Aorta (tissue), 5 donors: ENCODE measurements at regions not wholly inside any gene's neighbourhood (a gene's known extent, or its start where the extent isn't known, plus 50 kb on each side); places are given as distances from the start of the nearest gene placed in this dataset.

Source experiments
- ATAC-seq: fragments of 200-7000 bp; cut with Tn5 transposase; one replicate; pipeline ENCODE4 v1.9.1; 2022; ENCODE audit warnings: moderate library complexity; ENCODE audit not compliant: low FRiP score
- DNase-seq, 2 donors: peaks; one replicate each; pipeline ENCODE4 v3.0.0-alpha.2; 2020
- H3K27ac ChIP-seq, 2 donors: one replicate each; pipeline ENCODE4 v1.5.1; 2013; ENCODE audit warnings: low read length in 2 of 2, mild to moderate bottlenecking in 2 of 2, moderate library complexity in 2 of 2, control low read depth in 1 of 2, inconsistent platforms in 1 of 2, low read depth in 1 of 2
- H3K27me3 ChIP-seq, 2 donors: one replicate each; pipeline ENCODE4 v1.6.1; 2013; ENCODE audit warnings: control low read depth in 1 of 2, low read length in 1 of 2, mild to moderate bottlenecking in 1 of 2, moderate library complexity in 1 of 2; ENCODE audit not compliant: insufficient read depth in 2 of 2, control insufficient read depth in 1 of 2
- H3K36me3 ChIP-seq, 2 donors: one replicate each; pipeline ENCODE4 v1.6.1; 2013; ENCODE audit warnings: control low read depth in 1 of 2, low read length in 1 of 2, mild to moderate bottlenecking in 1 of 2; ENCODE audit not compliant: insufficient read depth in 2 of 2, control insufficient read depth in 1 of 2
- H3K4me1 ChIP-seq, 2 donors: one replicate each; pipeline ENCODE4 v1.6.1; 2013; ENCODE audit warnings: low read length in 2 of 2, control low read depth in 1 of 2, mild to moderate bottlenecking in 1 of 2, moderate library complexity in 1 of 2; ENCODE audit not compliant: insufficient read depth in 2 of 2, control insufficient read depth in 1 of 2
- H3K4me3 ChIP-seq, 2 donors: one replicate each; pipeline ENCODE4 v1.5.1; 2013; ENCODE audit warnings: low read length in 2 of 2, control low read depth in 1 of 2, mild to moderate bottlenecking in 1 of 2
- H3K9me3 ChIP-seq: one replicate; pipeline ENCODE4 v1.6.1; 2013; ENCODE audit warnings: mild to moderate bottlenecking, low read length; ENCODE audit not compliant: control insufficient read depth
- WGBS, 2 donors: extraction: QIAGEN DNeasy Blood & Tissue Kit; methylation state at CpG; one replicate each; pipeline ENCODE4 v1.1.7; 2013; 5-methylcytosine and 5-hydroxymethylcytosine counted together
- intact Hi-C, 2 donors: fragments of 100-400 bp; cut with DNase I; formaldehyde crosslinking; loops; one replicate each; pipeline versions ENCODE4 v1.14.2 to v1.15.0; 2022
- donor health status: healthy with polysubstance abuse.
- donor health status: Bipolar disorder and iron deficiency.
- donor health status: DM: no; HTN: no; CAD: no.
- donor health status: DM: no; HTN: no; CAD: no.
- donor health status: DM: yes; HTN: yes; CAD: no.

DNA sequence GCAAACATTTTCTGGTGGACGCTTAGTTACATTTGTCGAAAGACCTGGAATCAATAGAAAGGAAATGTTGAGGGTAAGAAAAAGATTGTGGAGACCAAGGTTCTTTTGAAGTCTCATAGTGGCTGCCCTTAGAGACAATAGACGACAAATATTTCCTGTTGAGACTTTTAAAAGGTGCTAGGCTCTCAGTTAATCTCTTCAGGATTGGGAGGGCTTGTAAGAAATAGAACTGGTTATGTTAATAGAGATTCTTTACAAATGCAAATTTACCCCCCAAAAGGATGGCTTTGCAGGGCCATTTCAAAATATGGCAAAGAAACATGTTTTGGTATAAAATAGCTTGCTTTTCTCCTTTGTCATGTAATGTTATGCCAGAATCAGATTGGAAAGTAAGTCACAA, 428.2 kb upstream of the CTNND2 start:
- Histone ChIP-seq H3K36me3 (no peaks in the 10 kb centered on the region), H3K4me3 (no peak overlapping the region), H3K9me3 (peaks cover 1% of the 10 kb centered on the region), H3K27me3 (no peaks in the 10 kb centered on the region), H3K27ac (no peak overlapping the region), H3K4me1 (no peaks in the 10 kb centered on the region)
- intact Hi-C loops = no loop called here
- no peak for DNase-seq
- WGBS, 2 donors = 37 to 47% methylated on average over 3 of the region's 3 CpGs
- ATAC-seq = no peak

DNA sequence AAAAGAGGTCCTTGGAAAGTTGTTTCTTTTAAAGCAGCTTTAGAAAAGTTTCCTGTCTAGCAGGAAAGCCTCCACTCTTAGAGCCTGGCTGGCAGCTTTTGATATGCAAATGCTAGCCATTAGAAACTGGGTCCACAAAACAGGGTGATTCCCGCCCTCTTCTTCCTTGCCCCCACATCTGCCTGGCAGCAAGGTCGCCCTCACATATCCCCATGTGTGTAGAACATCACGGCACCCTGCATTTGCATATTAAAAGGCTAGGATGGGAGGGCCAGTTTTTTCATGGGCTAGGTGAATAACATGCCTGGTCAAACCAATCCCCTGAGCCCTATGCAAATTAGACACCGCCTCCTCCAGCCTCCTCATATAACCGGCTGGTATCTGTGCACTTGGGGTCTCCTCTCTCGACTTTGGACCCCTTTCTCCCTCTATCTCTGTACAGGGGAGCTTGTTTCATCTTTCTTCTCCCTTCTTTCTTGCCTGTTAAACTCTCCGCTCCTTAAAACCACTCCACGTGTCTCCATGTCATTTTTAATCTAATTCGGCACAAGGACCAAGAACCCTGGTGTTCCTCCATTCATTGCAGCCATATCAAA, 426.8 kb upstream of the CTNND2 start:
- Histone ChIP-seq H3K27ac (no peak overlapping the region), H3K4me1 (no peaks in the 10 kb centered on the region), H3K27me3 (no peaks in the 10 kb centered on the region), H3K36me3 (no peaks in the 10 kb centered on the region), H3K4me3 (no peak overlapping the region), H3K9me3 (peaks cover 1% of the 10 kb centered on the region)
- intact Hi-C loops = no loop called here
- ATAC-seq = no peak
- no peak for DNase-seq
- 49 to 64% methylated on average over 9 of the region's 9 CpGs for WGBS, 2 donors

DNA sequence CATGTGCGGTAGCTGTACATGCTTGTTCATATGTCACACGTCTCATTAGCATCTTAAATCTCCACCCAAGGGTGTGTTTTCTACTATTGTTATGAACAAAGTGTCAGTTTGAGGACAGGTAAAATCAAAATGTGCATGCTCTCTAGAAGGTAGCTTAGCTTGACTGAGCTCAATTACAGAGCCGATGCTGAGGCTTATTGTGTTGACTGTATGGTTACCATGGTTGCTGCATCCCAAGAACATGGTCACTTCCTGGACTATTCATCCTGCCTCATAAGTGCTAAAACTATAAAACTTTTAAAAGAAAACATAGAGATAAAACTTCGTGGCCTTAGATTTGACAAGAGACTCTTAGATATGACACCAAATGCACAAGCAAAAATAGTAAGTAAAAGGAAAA, 426.1 kb upstream of the CTNND2 start:
- H3K9me3 ChIP-seq = peaks cover 1% of the 10 kb centered on the region
- H3K4me1 ChIP-seq = no peaks in the 10 kb centered on the region
- no peak for ATAC-seq
- intact Hi-C loops = no loop called here
- H3K27me3 ChIP-seq = no peaks in the 10 kb centered on the region
- no peak overlapping the region for H3K4me3 ChIP-seq
- H3K36me3 ChIP-seq = no peaks in the 10 kb centered on the region
- DNase-seq = no peak
- 56 to 60% methylated on average over 4 of the region's 4 CpGs for WGBS, 2 donors
- H3K27ac ChIP-seq = no peak overlapping the region

DNA sequence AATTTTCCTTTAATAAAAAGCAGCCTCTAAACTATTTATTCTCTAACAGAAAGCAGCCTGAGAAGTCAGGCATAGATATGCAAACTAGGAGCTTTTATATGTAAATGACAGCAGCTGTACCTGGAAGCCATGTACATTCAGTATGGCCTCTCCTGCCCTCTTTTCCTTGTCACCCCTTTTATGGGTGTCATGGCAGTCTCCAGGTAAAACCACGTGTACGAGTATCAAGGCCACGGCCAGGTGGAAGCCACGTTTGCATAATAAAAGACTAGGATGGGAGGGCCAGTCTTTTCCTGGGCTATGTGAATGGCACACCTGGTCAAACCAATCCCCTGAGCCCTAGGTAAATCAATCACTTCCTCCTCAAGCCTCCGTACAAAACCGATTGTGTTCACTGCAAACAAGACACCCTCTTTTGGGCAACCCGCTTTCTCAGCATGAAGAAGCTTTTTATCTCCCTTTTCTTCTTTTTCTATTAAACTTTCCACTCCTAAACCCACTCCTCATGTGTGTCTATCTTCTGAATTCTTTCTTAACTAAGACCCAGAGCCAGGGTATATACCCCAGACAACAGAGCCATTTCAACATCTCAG, 419.5 kb upstream of the CTNND2 start:
- WGBS, 2 donors = 53% methylated on average over 7 of the region's 7 CpGs
- Histone ChIP-seq H3K4me1 (no peaks in the 10 kb centered on the region), H3K27me3 (no peaks in the 10 kb centered on the region), H3K36me3 (no peaks in the 10 kb centered on the region), H3K4me3 (no peak overlapping the region), H3K27ac (no peak overlapping the region), H3K9me3 (peaks cover 4% of the 10 kb centered on the region)
- intact Hi-C loops = no loop called here
- DNase-seq (no peak), ATAC-seq (no peak)

DNA sequence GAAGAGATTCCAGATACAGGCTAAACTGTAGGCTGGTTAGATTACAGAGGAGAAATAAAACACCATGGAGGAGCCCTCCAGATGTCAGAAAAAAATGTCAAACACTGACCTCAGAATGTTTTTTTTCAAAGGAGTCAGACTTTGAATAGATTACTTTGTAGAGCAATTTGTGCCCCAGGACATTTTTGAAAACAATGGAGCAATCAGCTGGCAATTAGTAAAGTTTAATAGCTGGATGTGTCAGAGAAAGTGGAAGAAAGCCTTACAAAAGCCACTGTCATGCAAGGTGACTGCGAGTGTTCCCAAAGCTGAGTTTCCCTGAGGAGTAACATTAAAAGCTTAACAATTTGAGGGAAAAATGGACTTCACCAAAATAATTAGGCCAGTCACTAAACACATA, 417.8 kb upstream of the CTNND2 start:
- 21 to 40% methylated on average over 1 of the region's 1 CpG for WGBS, 2 donors
- H3K4me3 ChIP-seq = no peak overlapping the region
- DNase-seq (no peak), ATAC-seq (no peak)
- intact Hi-C loops = no loop called here
- H3K4me1 ChIP-seq = no peaks in the 10 kb centered on the region
- no peaks in the 10 kb centered on the region for H3K36me3 ChIP-seq
- H3K27ac ChIP-seq = no peak overlapping the region
- H3K9me3 ChIP-seq = peaks cover 3% of the 10 kb centered on the region
- H3K27me3 ChIP-seq = no peaks in the 10 kb centered on the region

DNA sequence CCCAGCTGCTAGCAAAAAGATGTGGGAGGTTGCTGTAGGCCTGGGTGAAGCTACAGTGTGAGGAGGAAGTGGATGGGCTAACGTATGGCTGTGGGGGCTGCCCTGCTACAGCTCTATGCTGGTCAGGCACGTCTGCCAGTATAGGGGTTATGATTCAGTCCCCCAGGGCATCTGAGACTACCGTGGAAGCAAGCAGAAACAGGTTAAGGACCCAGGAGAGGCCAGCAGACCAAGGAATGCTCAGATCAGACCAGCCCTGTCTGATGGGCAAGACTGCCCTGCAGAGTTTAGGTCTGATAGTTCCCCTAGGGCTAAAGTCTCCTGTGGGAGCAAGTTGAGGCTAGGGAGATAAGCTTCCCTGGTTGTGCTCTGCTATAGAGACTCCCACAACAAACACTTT, 416.1 kb upstream of the CTNND2 start:
- Histone ChIP-seq H3K27me3 (no peaks in the 10 kb centered on the region), H3K4me1 (no peaks in the 10 kb centered on the region), H3K9me3 (peaks cover 3% of the 10 kb centered on the region), H3K4me3 (no peak overlapping the region), H3K27ac (no peak overlapping the region), H3K36me3 (no peaks in the 10 kb centered on the region)
- WGBS, 2 donors = 68 to 80% methylated on average over 3 of the region's 3 CpGs
- no peak for ATAC-seq
- intact Hi-C loops = no loop called here
- no peak for DNase-seq

DNA sequence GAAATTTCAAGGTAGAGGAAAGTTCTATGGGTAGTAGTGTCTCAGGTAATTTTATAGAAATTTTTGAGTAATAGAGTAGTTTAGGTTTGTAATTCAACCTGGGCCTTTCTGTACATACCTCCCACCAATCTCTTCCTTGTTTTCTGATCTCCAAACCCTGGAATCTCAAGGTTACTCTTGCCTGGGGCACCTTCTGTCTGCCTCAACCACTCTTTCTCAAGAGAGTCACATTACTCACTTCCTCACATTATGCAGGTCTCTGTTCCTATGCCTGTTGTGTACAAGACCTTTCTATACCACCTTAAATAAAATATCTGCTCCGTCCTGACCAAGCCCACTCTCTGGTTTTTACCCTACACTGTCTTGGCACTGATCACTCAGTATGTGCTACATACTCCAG, 412.6 kb upstream of the CTNND2 start:
- Histone ChIP-seq H3K4me3 (no peak overlapping the region), H3K4me1 (no peaks in the 10 kb centered on the region), H3K9me3 (peaks cover 3% of the 10 kb centered on the region), H3K27me3 (no peaks in the 10 kb centered on the region), H3K27ac (no peak overlapping the region), H3K36me3 (no peaks in the 10 kb centered on the region)
- 51 to 54% methylated on average over 1 of the region's 1 CpG for WGBS, 2 donors
- intact Hi-C loops = no loop called here
- ATAC-seq (no peak), DNase-seq (no peak)

DNA sequence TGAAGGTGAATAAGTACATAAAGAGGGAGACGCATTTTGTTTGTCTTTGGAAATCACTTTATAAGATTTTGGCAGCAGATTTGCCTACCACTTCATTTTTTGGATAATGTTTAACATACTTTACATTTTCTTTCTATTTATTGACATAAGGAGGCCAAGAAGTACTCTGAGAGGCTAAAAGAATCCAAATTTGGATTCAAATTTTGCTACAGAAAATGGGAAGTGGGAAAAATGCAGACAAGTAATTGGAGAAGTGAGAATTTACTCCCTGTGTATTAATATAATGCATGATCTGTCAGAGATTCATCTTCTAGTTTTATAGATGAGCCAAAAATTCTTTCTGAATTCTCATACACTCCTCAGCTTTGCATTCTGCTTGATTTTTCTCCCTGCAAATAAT, 411.2 kb upstream of the CTNND2 start:
- WGBS, 2 donors = 3 to 8% methylated on average over 1 of the region's 1 CpG
- no peak for DNase-seq
- Histone ChIP-seq H3K27ac (no peak overlapping the region), H3K36me3 (no peaks in the 10 kb centered on the region), H3K4me1 (no peaks in the 10 kb centered on the region), H3K27me3 (no peaks in the 10 kb centered on the region), H3K9me3 (no peaks in the 10 kb centered on the region), H3K4me3 (no peak overlapping the region)
- intact Hi-C loops = no loop called here
- ATAC-seq = no peak

DNA sequence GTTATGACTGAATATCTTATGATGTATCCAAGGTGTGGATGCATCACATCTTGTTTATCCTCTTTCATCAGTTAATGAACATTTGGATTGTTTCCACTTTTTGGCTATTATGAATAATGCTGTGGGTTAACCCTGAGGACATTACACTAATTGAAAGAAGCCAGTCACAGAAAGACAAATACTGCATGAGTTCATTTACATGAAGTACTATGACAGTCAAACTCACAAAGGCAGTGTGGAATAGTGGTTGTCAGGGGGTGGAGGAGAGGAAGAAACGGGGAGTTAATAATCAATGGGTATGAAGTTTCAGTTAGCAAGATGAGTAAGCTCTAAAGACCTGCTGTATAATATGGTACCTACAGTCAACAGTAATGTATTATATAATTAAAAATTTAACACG, 409.4 kb upstream of the CTNND2 start:
- H3K36me3 ChIP-seq = no peaks in the 10 kb centered on the region
- 92 to 94% methylated on average over 2 of the region's 2 CpGs for WGBS, 2 donors
- DNase-seq (no peak), ATAC-seq (no peak)
- no peaks in the 10 kb centered on the region for H3K27me3 ChIP-seq
- no peaks in the 10 kb centered on the region for H3K9me3 ChIP-seq
- no peak overlapping the region for H3K4me3 ChIP-seq
- intact Hi-C loops = no loop called here
- no peaks in the 10 kb centered on the region for H3K4me1 ChIP-seq
- no peak overlapping the region for H3K27ac ChIP-seq
